ENCODE measurements at regions not wholly inside any gene's neighbourhood (a gene's known extent, or its start where the extent isn't known, plus 50 kb on each side); places are given as distances from the start of the nearest gene placed in this dataset.

GRCh38 chr1:81232420-81232819 lies 568.3 kb upstream of the ADGRL2 start:
- intact Hi-C loops (cut with DNase I), result no loop called here
- no peak overlapping the region for H3K4me3 ChIP-seq
- no peak for DNase-seq (ENCODE audit: extremely low spot score)

GRCh38 chr1:81231729-81232038 lies 569.0 kb upstream of the ADGRL2 start:
- H3K27me3 ChIP-seq, result no peaks in the 10 kb centered on the region
- no peak overlapping the region for H3K27ac ChIP-seq (replicated peaks in 1 of 4)
- WGBS, result 37% methylated on average over 1 of the region's 1 CpG
- H3K36me3 ChIP-seq, result no peaks in the 10 kb centered on the region
- DNase-seq (ENCODE audit: extremely low spot score), result no peak
- intact Hi-C loops (cut with DNase I), result no loop called here
- no peak overlapping the region for H3K4me3 ChIP-seq
- H3K9me3 ChIP-seq, result no peaks in the 10 kb centered on the region
- TF ChIP-seq POLR2A (IDR thresholded peaks at IDR 0.05; ENCODE audit: low read depth), result no peak
- no peak for TF ChIP-seq EP300 (IDR thresholded peaks at IDR 0.05)
- no peak for TF ChIP-seq CTCF (IDR thresholded peaks at IDR 0.05)
- no peak for TF ChIP-seq POLR2AphosphoS5 (IDR thresholded peaks at IDR 0.05)
- peaks cover 0 to 18% (median 15%) of the 10 kb centered on the region in 4 donors for H3K4me1 ChIP-seq

More at GRCh38 chr1:81232420-81232819, 568.3 kb upstream of the ADGRL2 start:
- Histone ChIP-seq H3K36me3 (no peaks in the 10 kb centered on the region), H3K27ac (replicated peaks in 1 of 4) (no peak overlapping the region), H3K27me3 (no peaks in the 10 kb centered on the region), H3K9me3 (no peaks in the 10 kb centered on the region), H3K4me1 (peaks cover 3 to 18% (median 15%) of the 10 kb centered on the region in 4 donors)
- TF ChIP-seq CTCF (IDR thresholded peaks at IDR 0.05), result no peak
- no peak for TF ChIP-seq EP300 (IDR thresholded peaks at IDR 0.05)
- no peak for TF ChIP-seq POLR2AphosphoS5 (IDR thresholded peaks at IDR 0.05)
- TF ChIP-seq POLR2A (IDR thresholded peaks at IDR 0.05; ENCODE audit: low read depth), result no peak
- WGBS, result 37% methylated on average over 5 of the region's 5 CpGs

- DNase-seq (ENCODE audit: extremely low spot score), result no peak
- intact Hi-C loops (cut with DNase I), result no loop called here
- TF ChIP-seq EP300 (IDR thresholded peaks at IDR 0.05), result no peak
- no peak for TF ChIP-seq POLR2A (IDR thresholded peaks at IDR 0.05; ENCODE audit: low read depth)
- no peak for TF ChIP-seq POLR2AphosphoS5 (IDR thresholded peaks at IDR 0.05)
- no peak for TF ChIP-seq CTCF (IDR thresholded peaks at IDR 0.05)
- Histone ChIP-seq H3K9me3 (no peaks in the 10 kb centered on the region), H3K4me3 (no peak overlapping the region), H3K4me1 (peaks cover 0 to 18% (median 15%) of the 10 kb centered on the region in 4 donors), H3K36me3 (no peaks in the 10 kb centered on the region), H3K27ac (replicated peaks in 1 of 4) (no peak overlapping the region), H3K27me3 (no peaks in the 10 kb centered on the region)
- 58% methylated on average over 6 of the region's 6 CpGs for WGBS
Measured at GRCh38 chr1:81230983-81231728, 569.6 kb upstream of the ADGRL2 start.

GRCh38 chr1:81228926-81229325 lies 571.8 kb upstream of the ADGRL2 start:
- H3K4me1 ChIP-seq, result peaks cover 0 to 18% (median 15%) of the 10 kb centered on the region in 4 donors
- no peak for TF ChIP-seq POLR2A (IDR thresholded peaks at IDR 0.05; ENCODE audit: low read depth)
- no peak for TF ChIP-seq POLR2AphosphoS5 (IDR thresholded peaks at IDR 0.05)
- no peak for TF ChIP-seq CTCF (IDR thresholded peaks at IDR 0.05)
- TF ChIP-seq EP300 (IDR thresholded peaks at IDR 0.05), result no peak
- 87% methylated on average over 6 of the region's 6 CpGs for WGBS
- H3K27ac ChIP-seq (replicated peaks in 1 of 4), result no peak overlapping the region
- intact Hi-C loops (cut with DNase I), result no loop called here
- H3K27me3 ChIP-seq, result no peaks in the 10 kb centered on the region
- no peak overlapping the region for H3K4me3 ChIP-seq
- H3K9me3 ChIP-seq, result no peaks in the 10 kb centered on the region
- no peak for DNase-seq (ENCODE audit: extremely low spot score)
- H3K36me3 ChIP-seq, result no peaks in the 10 kb centered on the region

- intact Hi-C loops (cut with DNase I), result no loop called here
- TF ChIP-seq POLR2A (IDR thresholded peaks at IDR 0.05; ENCODE audit: low read depth), result no peak
- no peak for TF ChIP-seq EP300 (IDR thresholded peaks at IDR 0.05)
- TF ChIP-seq CTCF (IDR thresholded peaks at IDR 0.05), result no peak
- TF ChIP-seq POLR2AphosphoS5 (IDR thresholded peaks at IDR 0.05), result no peak
- no peaks in the 10 kb centered on the region for H3K27me3 ChIP-seq
- H3K4me3 ChIP-seq, result no peak overlapping the region
- H3K9me3 ChIP-seq, result no peaks in the 10 kb centered on the region
- 97% methylated on average over 2 of the region's 2 CpGs for WGBS
- peaks cover 0 to 5% (median 2%) of the 10 kb centered on the region in 4 donors for H3K4me1 ChIP-seq
- no peak for DNase-seq (ENCODE audit: extremely low spot score)
- H3K36me3 ChIP-seq, result no peaks in the 10 kb centered on the region
- no peak overlapping the region for H3K27ac ChIP-seq (replicated peaks in 1 of 4)
Measured at GRCh38 chr1:81226603-81226928, 574.2 kb upstream of the ADGRL2 start.
